HepG2 (cell line): ENCODE measurements at regions not wholly inside any gene's neighbourhood (a gene's known extent, or its start where the extent isn't known, plus 50 kb on each side); places are given as distances from the start of the nearest gene placed in this dataset.

Experiments
- ATAC-seq: fragments of 200-7000 bp; cut with Tn5 transposase; 3 replicates; pipeline ENCODE4 v1.9.1; 2020; ENCODE audit warnings: mild to moderate bottlenecking, moderate library complexity
- BruUV-seq: library from RNA; stranded (reverse); fragments of 400-500 nt; replicated peaks from 2 replicates; lab custom pipeline; 2021; lab: Mats Ljungman, UMichigan
- CTCF ChIA-PET: fragments of 300-600 bp; formaldehyde crosslinking; extraction: SDS; loops from one replicate; lab custom pipeline; 2021; ENCODE audit warnings: low total read pairs, inconsistent platforms, low intra/inter-chr PET ratio; lab: Yijun Ruan, JAX
- POLR2A ChIA-PET: fragments of 350-600 bp; sonication (Branson Sonifier 250); formaldehyde crosslinking; loops from one replicate; lab custom pipeline; 2020; ENCODE audit warnings: antibody characterized with exemption, inconsistent platforms; lab: Yijun Ruan, JAX
- DNase-seq: peaks from one replicate; pipeline ENCODE4 v3.0.0-alpha.2; 2015; ENCODE audit warnings: low spot score
- FAIRE-seq: peaks from 3 replicates; lab custom pipeline; 2011; peaks lifted over from hg19 to GRCh38; lab: Jason Lieb, UNC
- H2AFZ ChIP-seq: one replicate; pipeline ENCODE4 v1.6.1; 2011; ENCODE audit warnings: low read length, inconsistent platforms
- H3K27ac ChIP-seq: fragments of 300-600 bp; 3 replicates; pipeline ENCODE4 v1.8.0; 2011; ENCODE audit warnings: mixed run types, mild to moderate bottlenecking, mixed read lengths, low read length, inconsistent platforms; ENCODE audit not compliant: insufficient read depth; ENCODE audit errors: extremely low read length
- H3K27me3 ChIP-seq, 2 experiments: fragments of 200-600 bp in 1 of 2; 2 replicates in 1 of 2; 3 replicates in 1 of 2; pipeline versions ENCODE4 v1.6.0 to v1.8.0; 2011; ENCODE audit warnings: low read length in 2 of 2, mild to moderate bottlenecking in 2 of 2, moderate library complexity in 2 of 2, inconsistent platforms in 1 of 2; ENCODE audit not compliant: insufficient read depth in 2 of 2, control insufficient read depth in 1 of 2
- H3K36me3 ChIP-seq, 2 experiments: fragments of 200-600 bp in 1 of 2; replicated peaks in 1 of 2; 2 replicates in 1 of 2; 3 replicates in 1 of 2; pipeline versions ENCODE4 v1.5.1 to v1.8.0; 2011; ENCODE audit warnings: low read length in 2 of 2, inconsistent platforms in 1 of 2; ENCODE audit not compliant: insufficient read depth in 2 of 2, control insufficient read depth in 1 of 2
- H3K4me1 ChIP-seq: 2 replicates; pipeline ENCODE4 v1.5.1; 2012; ENCODE audit warnings: low read length, inconsistent platforms; ENCODE audit not compliant: insufficient read depth
- H3K4me2 ChIP-seq: 2 replicates; pipeline ENCODE4 v1.6.0; 2011; ENCODE audit warnings: low read depth, low read length, inconsistent platforms
- H3K4me3 ChIP-seq, 3 experiments: fragments of 200-600 bp in 1 of 3; sonication (generic), shearing (Covaris generic) in 1 of 3; replicated peaks in 1 of 3; 2 replicates each; pipeline ENCODE4 v1.5.1; 2011 to 2016; ENCODE audit warnings: low read length in 3 of 3, inconsistent platforms in 2 of 3, low read depth in 2 of 3, mild to moderate bottlenecking in 2 of 3, control low read depth in 1 of 3, mixed read lengths in 1 of 3; ENCODE audit not compliant: insufficient read depth in 1 of 3
- H3K79me2 ChIP-seq: one replicate; pipeline ENCODE4 v1.6.1; 2011; ENCODE audit warnings: low read length, inconsistent platforms; ENCODE audit not compliant: insufficient read depth
- H3K9ac ChIP-seq: 2 replicates; pipeline ENCODE4 v1.6.0; 2011; ENCODE audit warnings: mild to moderate bottlenecking, low read depth, low read length, inconsistent platforms; ENCODE audit not compliant: insufficient read depth
- H3K9me3 ChIP-seq: 2 replicates; pipeline ENCODE4 v1.5.1; 2012; ENCODE audit warnings: mild to moderate bottlenecking, low read length
- H4K20me1 ChIP-seq: 2 replicates; pipeline ENCODE4 v1.6.0; 2011; ENCODE audit warnings: inconsistent platforms, mild to moderate bottlenecking, low read length, moderate library complexity; ENCODE audit not compliant: insufficient read depth
- CREB1 ChIP-seq, 2 experiments: fragments of 450-650 bp in 1 of 2; IDR thresholded peaks; 2 replicates each; pipeline ENCODE4 v1.6.1; 2016 to 2017; ENCODE audit warnings: control low read depth in 1 of 2, mild to moderate bottlenecking in 1 of 2, missing compliant biosample characterization in 1 of 2, missing genetic modification characterization in 1 of 2
- ONECUT2 ChIP-seq: sonication (generic); formaldehyde crosslinking; IDR thresholded peaks from 2 replicates; pipeline ENCODE4 v1.4.0; 2020; ENCODE audit warnings: missing genetic modification reagents
- SMYD3 ChIP-seq: sonication (generic); formaldehyde crosslinking; IDR thresholded peaks from 2 replicates; pipeline ENCODE4 v1.8.1; 2023; ENCODE audit warnings: mild to moderate bottlenecking, missing genetic modification reagents
- ZFX ChIP-seq: sonication (generic); formaldehyde crosslinking; IDR thresholded peaks from 2 replicates; pipeline ENCODE4 v1.4.0; 2020; ENCODE audit warnings: mild to moderate bottlenecking, low read depth, missing genetic modification reagents, moderate library complexity
- ZNF280B ChIP-seq: sonication (generic); formaldehyde crosslinking; IDR thresholded peaks from 2 replicates; pipeline ENCODE4 v1.5.0; 2020; ENCODE audit warnings: missing genetic modification reagents, mild to moderate bottlenecking, borderline replicate concordance
- ZNF652 ChIP-seq: IDR thresholded peaks from 2 replicates; pipeline ENCODE4 v1.6.1; 2016; ENCODE audit warnings: low read depth, borderline replicate concordance
- WGBS: methylation state at CpG from one replicate; pipeline ENCODE4 v1.1.6; 2017; ENCODE audit warnings: low lambda C conversion rate; 5-methylcytosine and 5-hydroxymethylcytosine counted together
- in situ Hi-C: cut with HindIII; loops from 2 replicates; pipeline ENCODE4 v1.10.0; 2017; ENCODE audit warnings: low pct_unique_long_range_greater_than_20kb; ENCODE audit not compliant: extremely low pct_ligation_motif_present
- intact Hi-C: fragments of 100-400 bp; cut with micrococcal nuclease; formaldehyde crosslinking; loops from one replicate; pipeline ENCODE4 v1.10.0; 2022; ENCODE audit not compliant: unreplicated experiment
- TF ChIP-seq, protein P1 (sequence below): sonication (generic); formaldehyde crosslinking; IDR thresholded peaks from 2 replicates; pipeline ENCODE4 v1.9.0; 2021; ENCODE audit warnings: missing genetic modification reagents, borderline replicate concordance

- no peak for DNase-seq
- WGBS = 38% methylated on average over 4 of the region's 4 CpGs
- BruUV-seq = no TSS peak
- ChIA-PET CTCF (no interaction called here), POLR2A (no interaction called here)
- in situ Hi-C loops (loop anchor here (5.0 to 25.0 kb wide), 2 partner anchors 175 to 480 kb away; no protein-coding TSS in a partner anchor), intact Hi-C loops (no loop called here)
- peaks cover 10% of the 10 kb centered on the region for H3K9me3 ChIP-seq
- H3K9ac ChIP-seq = peak overlapping the region; percentile 15; the same call in 1 of the 2 replicates
- peak overlapping the region; percentile 57 for H2AFZ ChIP-seq
- no peaks in the 10 kb centered on the region for H3K27me3 ChIP-seq
- H3K36me3 ChIP-seq = no peaks in the 10 kb centered on the region
- H3K4me1 ChIP-seq = peaks cover 78% of the 10 kb centered on the region
- no peaks in the 10 kb centered on the region for H4K20me1 ChIP-seq
- ATAC-seq = peak; percentile 18; the same call in 2 of the 3 replicates
- TF ChIP-seq ONECUT2 (peak; percentile 59; the same call in 1 of the 2 replicates), ZNF280B (CRISPR knock-in tag) (no peak), ZFX (CRISPR knock-in tag) (0 out of 2 replicates have a peak, but pooled peaks have one; percentile 35), SMYD3 (CRISPR knock-in tag) (peak; percentile 18; the same call in 1 of the 2 replicates), ZNF652 (CRISPR knock-in tag) (peak; percentile 78; the same call in 1 of the 2 replicates), CREB1 (IDR thresholded peaks at IDR 0.05) (no peak), CREB1 (CRISPR knock-in tag; IDR thresholded peaks at IDR 0.05) (peak; percentile 47; the same call in 1 of the 2 replicates)
- TF ChIP-seq, protein P1, sequence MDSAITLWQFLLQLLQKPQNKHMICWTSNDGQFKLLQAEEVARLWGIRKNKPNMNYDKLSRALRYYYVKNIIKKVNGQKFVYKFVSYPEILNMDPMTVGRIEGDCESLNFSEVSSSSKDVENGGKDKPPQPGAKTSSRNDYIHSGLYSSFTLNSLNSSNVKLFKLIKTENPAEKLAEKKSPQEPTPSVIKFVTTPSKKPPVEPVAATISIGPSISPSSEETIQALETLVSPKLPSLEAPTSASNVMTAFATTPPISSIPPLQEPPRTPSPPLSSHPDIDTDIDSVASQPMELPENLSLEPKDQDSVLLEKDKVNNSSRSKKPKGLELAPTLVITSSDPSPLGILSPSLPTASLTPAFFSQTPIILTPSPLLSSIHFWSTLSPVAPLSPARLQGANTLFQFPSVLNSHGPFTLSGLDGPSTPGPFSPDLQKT (CRISPR knock-in tag) = no peak
- FAIRE-seq = no peak
- peak overlapping the region; percentile 59 for H3K27ac ChIP-seq
- H3K79me2 ChIP-seq = no peaks in the 10 kb centered on the region
- H3K4me2 ChIP-seq = peak overlapping the region; percentile 21; the same call in 1 of the 2 replicates
- H3K4me3 ChIP-seq = no peak overlapping the region
Observed at GRCh38 chr13:48591889-48592687, 59.2 kb upstream of the RCBTB2 start.
